Epithelial cell of esophagus (primary cell): ENCODE measurements at regions not wholly inside any gene's neighbourhood (a gene's known extent, or its start where the extent isn't known, plus 50 kb on each side); places are given as distances from the start of the nearest gene placed in this dataset.

Source experiments
- DNase-seq: peaks from one replicate; pipeline ENCODE4 v3.0.0; 2010; ENCODE audit warnings: low read depth
- H3K4me3 ChIP-seq: 2 replicates; pipeline ENCODE4 v1.5.1; 2011; ENCODE audit warnings: mild to moderate bottlenecking, low read length, control low read depth
- CTCF ChIP-seq: IDR thresholded peaks from 2 replicates; pipeline ENCODE4 v1.5.1; 2011; ENCODE audit warnings: low read depth, mild to moderate bottlenecking, low read length, control low read depth, inconsistent platforms; ENCODE audit not compliant: insufficient read depth; ENCODE audit errors: missing control alignments

- no peak for TF ChIP-seq CTCF
- H3K4me3 ChIP-seq: no peak overlapping the region
- DNase-seq: no peak
Measured at GRCh38 chr13:83992566-83993358, 110.5 kb upstream of the SLITRK1 start.

- DNase-seq: no peak
- H3K4me3 ChIP-seq: no peak overlapping the region
- TF ChIP-seq CTCF: no peak
Measured at GRCh38 chr13:83987394-83987793, 105.1 kb upstream of the SLITRK1 start.

- no peak overlapping the region for H3K4me3 ChIP-seq
- peak; percentile 3 for DNase-seq
- no peak for TF ChIP-seq CTCF
Measured at GRCh38 chr13:83984793-83985192, 102.5 kb upstream of the SLITRK1 start.

- DNase-seq: no peak
- TF ChIP-seq CTCF: no peak
- no peak overlapping the region for H3K4me3 ChIP-seq
Measured at GRCh38 chr13:83980331-83980730, 98.1 kb upstream of the SLITRK1 start.

- no peak for TF ChIP-seq CTCF
Measured at GRCh38 chr13:83975655-83976165, 93.4 kb upstream of the SLITRK1 start.

GRCh38 chr13:83958531-83958930, 76.3 kb upstream of the SLITRK1 start:
- no peak overlapping the region for H3K4me3 ChIP-seq
- no peak for DNase-seq
- no peak for TF ChIP-seq CTCF

More at GRCh38 chr13:83975655-83976165, 93.4 kb upstream of the SLITRK1 start:
- H3K4me3 ChIP-seq: no peak overlapping the region
- no peak for DNase-seq

- DNase-seq: peak; percentile 74
Measured at GRCh38 chr13:83955011-83955410, 72.7 kb upstream of the SLITRK1 start.

More at GRCh38 chr13:83955011-83955410, 72.7 kb upstream of the SLITRK1 start:
- no peak for TF ChIP-seq CTCF
- H3K4me3 ChIP-seq: no peak overlapping the region
